H1 (cell line): ENCODE measurements at regions not wholly inside any gene's neighbourhood (a gene's known extent, or its start where the extent isn't known, plus 50 kb on each side); places are given as distances from the start of the nearest gene placed in this dataset.
"Not testable (repeated sequence)": the region's sequence is repeated elsewhere in the genome, so short reads cannot be mapped to it uniquely, and the experiment has no call there.

ENCODE experiments used
- ATF3 ChIP-seq: IDR thresholded peaks from 2 replicates; pipeline ENCODE4 v1.6.1; 2011; ENCODE audit warnings: low read depth, mild to moderate bottlenecking, low read length; ENCODE audit not compliant: insufficient read depth
- CTCF ChIP-seq, 3 experiments: IDR thresholded peaks; 1 replicate in 2 of 3; 2 replicates in 1 of 3; pipeline versions ENCODE4 v1.5.1 to v1.6.1; 2011; ENCODE audit warnings: low read length in 3 of 3, mild to moderate bottlenecking in 3 of 3, inconsistent platforms in 2 of 3, low read depth in 1 of 3, moderate library complexity in 1 of 3; ENCODE audit not compliant: insufficient read depth in 1 of 3; ENCODE audit errors: control extremely low read depth in 1 of 3
- KDM5A ChIP-seq: fragments of 200-600 bp; IDR thresholded peaks from 2 replicates; pipeline ENCODE4 v1.7.1; 2012; ENCODE audit warnings: mild to moderate bottlenecking, low read length, inconsistent platforms, mixed read lengths
- MAX ChIP-seq: IDR thresholded peaks from 2 replicates; pipeline ENCODE4 v1.6.1; 2012; ENCODE audit warnings: inconsistent platforms
- POLR2A ChIP-seq, 2 experiments: IDR thresholded peaks; 1 replicate in 1 of 2; 2 replicates in 1 of 2; pipeline ENCODE4 v1.6.1; 2011; ENCODE audit warnings: low read depth in 2 of 2, low read length in 2 of 2, mild to moderate bottlenecking in 2 of 2; ENCODE audit errors: control extremely low read depth in 1 of 2
- POU5F1 ChIP-seq: IDR thresholded peaks from 2 replicates; pipeline ENCODE4 v1.6.1; 2011; ENCODE audit warnings: low read depth, mild to moderate bottlenecking, low read length, moderate library complexity
- TBP ChIP-seq: IDR thresholded peaks from 2 replicates; pipeline ENCODE4 v1.6.1; 2011; ENCODE audit warnings: low read depth, low read length, improper control_type of control experiment

- not testable (repeated sequence) for TF ChIP-seq CTCF (IDR thresholded peaks at IDR 0.05; ENCODE audit: control extremely low read depth in 1 of 3, insufficient read depth in 1 of 3, low read depth in 1 of 3, low read length in 3 of 3); POLR2A (IDR thresholded peaks at IDR 0.05; ENCODE audit: control extremely low read depth in 1 of 2, low read depth in 2 of 2, low read length in 2 of 2); KDM5A; MAX; TBP; ATF3; POU5F1
Observed at GRCh38 chr16:46394149-46394548, 227.0 kb downstream of the SHCBP1 start.
